ENCODE measurements at regions not wholly inside any gene's neighbourhood (a gene's known extent, or its start where the extent isn't known, plus 50 kb on each side); places are given as distances from the start of the nearest gene placed in this dataset.

DNA sequence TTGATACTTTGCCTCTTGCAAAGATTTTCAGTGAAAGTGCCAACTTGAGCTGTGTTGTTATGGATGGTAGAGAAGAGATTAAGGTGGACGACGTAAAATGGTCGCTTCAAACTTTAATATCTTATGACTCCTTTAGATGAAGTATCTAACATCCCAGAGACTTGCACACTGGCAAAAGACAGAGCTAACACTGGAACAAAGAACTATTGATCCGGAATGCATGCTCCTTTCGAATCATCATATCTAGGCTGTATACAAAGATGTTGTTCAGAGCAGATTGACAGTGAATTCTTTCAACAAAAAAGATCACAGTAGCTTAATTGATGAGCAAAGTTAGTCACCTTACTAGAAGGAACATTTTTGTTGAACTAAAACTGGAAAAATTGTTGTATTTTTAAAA, 592.7 kb downstream of the NXPH1 start:
- H3K36me3 ChIP-seq (ENCODE audit: control insufficient read depth, insufficient read depth, low read length), result no peaks in the 10 kb centered on the region
- no peaks in the 10 kb centered on the region for H3K4me1 ChIP-seq
- H3K9ac ChIP-seq, result no peak overlapping the region
- H3K79me2 ChIP-seq, result no peaks in the 10 kb centered on the region
- TF ChIP-seq, protein P1, sequence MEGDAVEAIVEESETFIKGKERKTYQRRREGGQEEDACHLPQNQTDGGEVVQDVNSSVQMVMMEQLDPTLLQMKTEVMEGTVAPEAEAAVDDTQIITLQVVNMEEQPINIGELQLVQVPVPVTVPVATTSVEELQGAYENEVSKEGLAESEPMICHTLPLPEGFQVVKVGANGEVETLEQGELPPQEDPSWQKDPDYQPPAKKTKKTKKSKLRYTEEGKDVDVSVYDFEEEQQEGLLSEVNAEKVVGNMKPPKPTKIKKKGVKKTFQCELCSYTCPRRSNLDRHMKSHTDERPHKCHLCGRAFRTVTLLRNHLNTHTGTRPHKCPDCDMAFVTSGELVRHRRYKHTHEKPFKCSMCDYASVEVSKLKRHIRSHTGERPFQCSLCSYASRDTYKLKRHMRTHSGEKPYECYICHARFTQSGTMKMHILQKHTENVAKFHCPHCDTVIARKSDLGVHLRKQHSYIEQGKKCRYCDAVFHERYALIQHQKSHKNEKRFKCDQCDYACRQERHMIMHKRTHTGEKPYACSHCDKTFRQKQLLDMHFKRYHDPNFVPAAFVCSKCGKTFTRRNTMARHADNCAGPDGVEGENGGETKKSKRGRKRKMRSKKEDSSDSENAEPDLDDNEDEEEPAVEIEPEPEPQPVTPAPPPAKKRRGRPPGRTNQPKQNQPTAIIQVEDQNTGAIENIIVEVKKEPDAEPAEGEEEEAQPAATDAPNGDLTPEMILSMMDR (IDR thresholded peaks at IDR 0.05), result no peak
- H3K27ac ChIP-seq, result no peak overlapping the region
- no peak overlapping the region for H3K4me3 ChIP-seq (ENCODE audit: low read depth, low read length)
- H3K27me3 ChIP-seq (ENCODE audit: control insufficient read depth, insufficient read depth, low read length), result no peaks in the 10 kb centered on the region
- H3K4me2 ChIP-seq (ENCODE audit: low read length), result no peak overlapping the region
- no peaks in the 10 kb centered on the region for H3K9me3 ChIP-seq (ENCODE audit: control insufficient read depth, low read length)
- no peak overlapping the region for H2AFZ ChIP-seq

DNA sequence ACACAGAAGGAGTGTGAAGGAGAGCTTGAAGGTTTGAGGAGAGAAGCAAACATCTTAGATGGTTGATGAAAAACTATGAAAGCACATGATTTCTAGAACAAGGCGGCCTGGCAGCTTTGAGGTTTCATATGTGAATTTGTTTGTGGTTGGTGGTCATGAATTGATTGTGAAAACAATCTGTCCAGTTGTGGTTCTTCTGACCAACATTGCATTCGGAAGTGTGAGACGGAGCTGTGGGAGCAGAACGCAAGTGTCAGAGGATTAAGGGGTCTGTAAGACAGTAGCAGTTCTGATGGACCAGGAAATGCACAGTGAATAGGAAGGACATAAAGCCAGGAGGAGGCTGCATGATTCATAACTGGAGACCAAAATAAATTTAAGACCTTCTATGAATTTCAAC, 594.6 kb downstream of the NXPH1 start:
- H3K4me1 ChIP-seq, result no peaks in the 10 kb centered on the region
- no peak overlapping the region for H2AFZ ChIP-seq
- H3K36me3 ChIP-seq (ENCODE audit: control insufficient read depth, insufficient read depth, low read length), result no peaks in the 10 kb centered on the region
- TF ChIP-seq, protein P1 (IDR thresholded peaks at IDR 0.05), result no peak
- no peak overlapping the region for H3K27ac ChIP-seq
- H3K4me3 ChIP-seq (ENCODE audit: low read depth, low read length), result no peak overlapping the region
- no peak overlapping the region for H3K9ac ChIP-seq
- no peaks in the 10 kb centered on the region for H3K9me3 ChIP-seq (ENCODE audit: control insufficient read depth, low read length)
- H3K79me2 ChIP-seq, result no peaks in the 10 kb centered on the region
- no peaks in the 10 kb centered on the region for H3K27me3 ChIP-seq (ENCODE audit: control insufficient read depth, insufficient read depth, low read length)
- no peak overlapping the region for H3K4me2 ChIP-seq (ENCODE audit: low read length)

DNA sequence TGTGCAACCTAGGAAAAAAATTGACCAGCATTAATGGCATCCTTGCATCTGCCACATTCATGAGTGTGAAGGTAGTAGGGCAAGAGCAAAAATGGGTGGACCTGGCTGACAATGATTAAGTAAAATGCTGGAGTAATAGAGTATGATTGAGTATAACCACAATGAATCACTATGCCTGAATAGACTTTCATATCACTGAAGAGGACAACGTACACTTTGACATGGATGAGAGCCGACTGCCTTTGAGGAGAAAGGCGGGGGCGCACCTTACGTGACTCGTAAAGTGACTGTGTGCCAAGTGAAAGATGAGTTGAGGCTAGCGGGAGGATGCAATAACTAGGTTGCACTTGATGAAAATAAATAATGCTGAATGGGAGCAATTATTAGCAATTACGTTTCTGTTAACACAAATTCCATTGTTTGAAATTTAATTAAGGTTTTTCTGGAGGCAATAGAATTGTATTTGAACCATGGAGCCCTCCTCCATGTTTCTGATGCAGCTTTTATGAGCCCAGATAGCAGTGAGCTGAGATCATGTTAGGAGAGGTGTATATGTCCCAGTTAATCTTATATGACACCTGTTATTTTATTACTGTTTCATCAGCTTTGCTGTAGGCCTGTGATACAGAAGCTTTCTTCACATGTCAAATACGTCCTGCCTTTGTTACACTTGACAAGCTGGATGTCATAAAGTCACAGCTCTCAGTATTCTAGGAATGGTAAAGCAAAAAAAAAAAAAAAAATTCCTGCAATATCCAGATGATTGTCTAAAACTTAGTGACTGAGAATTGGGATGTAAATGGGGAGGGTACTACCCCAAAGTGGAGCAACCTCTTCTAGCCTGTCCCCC, 596.5 kb downstream of the NXPH1 start:
- Histone ChIP-seq H3K79me2 (no peaks in the 10 kb centered on the region), H3K4me1 (no peaks in the 10 kb centered on the region), H3K27ac (no peak overlapping the region), H3K4me2 (ENCODE audit: low read length) (no peak overlapping the region), H3K4me3 (ENCODE audit: low read depth, low read length) (no peak overlapping the region), H3K36me3 (ENCODE audit: control insufficient read depth, insufficient read depth, low read length) (no peaks in the 10 kb centered on the region), H2AFZ (no peak overlapping the region), H3K9ac (no peak overlapping the region), H3K27me3 (ENCODE audit: control insufficient read depth, insufficient read depth, low read length) (no peaks in the 10 kb centered on the region), H3K9me3 (ENCODE audit: control insufficient read depth, low read length) (no peaks in the 10 kb centered on the region)
- TF ChIP-seq, protein P1 (IDR thresholded peaks at IDR 0.05), result no peak

DNA sequence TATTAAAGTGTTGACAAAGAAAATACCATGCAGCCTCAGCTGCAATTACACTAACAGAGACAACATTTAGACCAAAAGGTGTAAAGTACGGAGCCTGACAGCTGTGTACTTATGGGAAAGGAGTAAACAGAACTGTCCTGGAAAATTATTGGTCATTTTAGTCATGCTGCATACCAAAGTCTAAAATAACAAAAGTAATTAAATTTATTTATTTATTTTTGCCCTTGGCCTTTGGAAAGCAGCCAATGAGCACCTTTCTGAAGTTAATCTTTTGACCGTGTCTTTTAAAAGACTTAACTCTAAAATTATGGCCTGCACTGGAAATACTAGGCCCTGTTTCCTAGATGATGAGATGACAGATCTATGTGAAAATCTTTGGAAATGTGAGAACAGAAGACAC, 597.6 kb downstream of the NXPH1 start:
- H3K27me3 ChIP-seq (ENCODE audit: control insufficient read depth, insufficient read depth, low read length), result no peaks in the 10 kb centered on the region

More for the DNA sequence above, 597.6 kb downstream of the NXPH1 start:
- no peaks in the 10 kb centered on the region for H3K79me2 ChIP-seq
- H3K9me3 ChIP-seq (ENCODE audit: control insufficient read depth, low read length), result no peaks in the 10 kb centered on the region
- H3K27ac ChIP-seq, result no peak overlapping the region
- TF ChIP-seq, protein P1 (IDR thresholded peaks at IDR 0.05), result no peak
- H3K9ac ChIP-seq, result no peak overlapping the region
- H3K4me2 ChIP-seq (ENCODE audit: low read length), result no peak overlapping the region
- H3K4me3 ChIP-seq (ENCODE audit: low read depth, low read length), result no peak overlapping the region
- H2AFZ ChIP-seq, result no peak overlapping the region
- H3K4me1 ChIP-seq, result no peaks in the 10 kb centered on the region
- H3K36me3 ChIP-seq (ENCODE audit: control insufficient read depth, insufficient read depth, low read length), result no peaks in the 10 kb centered on the region

All from parathyroid adenoma (tissue), 2 donors.